ENCODE measurements at regions not wholly inside any gene's neighbourhood (a gene's known extent, or its start where the extent isn't known, plus 50 kb on each side); places are given as distances from the start of the nearest gene placed in this dataset.

- H3K27me3 Mint-ChIP-seq = peaks cover 45% of the 10 kb centered on the region
- H3K27ac Mint-ChIP-seq = no peak overlapping the region
- no peaks in the 10 kb centered on the region for H3K9me3 Mint-ChIP-seq
- H3K4me3 Mint-ChIP-seq = no peak overlapping the region
- no peaks in the 10 kb centered on the region for H3K4me1 Mint-ChIP-seq
- no peak for ATAC-seq (replicated peaks)
- H3K36me3 Mint-ChIP-seq (ENCODE audit: low read depth) = no peaks in the 10 kb centered on the region
Observed at GRCh38 chr3:194806991-194807630, 121.4 kb downstream of the FAM43A start.

- Mint-ChIP-seq H3K36me3 (ENCODE audit: low read depth) (no peaks in the 10 kb centered on the region), H3K4me3 (no peak overlapping the region), H3K27ac (no peak overlapping the region), H3K4me1 (no peaks in the 10 kb centered on the region), H3K9me3 (no peaks in the 10 kb centered on the region), H3K27me3 (peaks cover 40% of the 10 kb centered on the region)
- no peak for ATAC-seq (replicated peaks)
Observed at GRCh38 chr3:194808640-194809097, 123.0 kb downstream of the FAM43A start.

- no peaks in the 10 kb centered on the region for H3K36me3 Mint-ChIP-seq (ENCODE audit: low read depth)
- no peak for ATAC-seq (replicated peaks)
- no peak overlapping the region for H3K27ac Mint-ChIP-seq
Observed at GRCh38 chr3:194809382-194809781, 123.7 kb downstream of the FAM43A start.

GRCh38 chr3:194810076-194810475, 124.4 kb downstream of the FAM43A start:
- H3K27ac Mint-ChIP-seq = no peak overlapping the region
- no peaks in the 10 kb centered on the region for H3K4me1 Mint-ChIP-seq
- no peaks in the 10 kb centered on the region for H3K36me3 Mint-ChIP-seq (ENCODE audit: low read depth)
- ATAC-seq (replicated peaks) = no peak
- no peaks in the 10 kb centered on the region for H3K9me3 Mint-ChIP-seq
- no peak overlapping the region for H3K4me3 Mint-ChIP-seq
- H3K27me3 Mint-ChIP-seq = peaks cover 33% of the 10 kb centered on the region

More at GRCh38 chr3:194809382-194809781, 123.7 kb downstream of the FAM43A start:
- H3K9me3 Mint-ChIP-seq = no peaks in the 10 kb centered on the region
- no peak overlapping the region for H3K4me3 Mint-ChIP-seq
- H3K27me3 Mint-ChIP-seq = peaks cover 35% of the 10 kb centered on the region
- H3K4me1 Mint-ChIP-seq = no peaks in the 10 kb centered on the region

GRCh38 chr3:194811118-194811517, 125.4 kb downstream of the FAM43A start:
- no peaks in the 10 kb centered on the region for H3K4me1 Mint-ChIP-seq
- peaks cover 31% of the 10 kb centered on the region for H3K27me3 Mint-ChIP-seq
- no peak overlapping the region for H3K4me3 Mint-ChIP-seq
- no peaks in the 10 kb centered on the region for H3K36me3 Mint-ChIP-seq (ENCODE audit: low read depth)
- ATAC-seq (replicated peaks) = no peak
- H3K27ac Mint-ChIP-seq = no peak overlapping the region
- no peaks in the 10 kb centered on the region for H3K9me3 Mint-ChIP-seq

GRCh38 chr3:194812176-194812575, 126.5 kb downstream of the FAM43A start:
- no peaks in the 10 kb centered on the region for H3K9me3 Mint-ChIP-seq
- no peaks in the 10 kb centered on the region for H3K36me3 Mint-ChIP-seq (ENCODE audit: low read depth)
- H3K4me1 Mint-ChIP-seq = no peaks in the 10 kb centered on the region
- no peak for ATAC-seq (replicated peaks)
- no peak overlapping the region for H3K4me3 Mint-ChIP-seq
- H3K27ac Mint-ChIP-seq = no peak overlapping the region
- H3K27me3 Mint-ChIP-seq = peaks cover 24% of the 10 kb centered on the region

- Mint-ChIP-seq H3K36me3 (ENCODE audit: low read depth) (no peaks in the 10 kb centered on the region), H3K27me3 (peaks cover 17% of the 10 kb centered on the region), H3K4me1 (no peaks in the 10 kb centered on the region), H3K4me3 (no peak overlapping the region), H3K27ac (no peak overlapping the region), H3K9me3 (no peaks in the 10 kb centered on the region)
- ATAC-seq (replicated peaks) = no peak
Observed at GRCh38 chr3:194814878-194815357, 129.2 kb downstream of the FAM43A start.

GRCh38 chr3:194816748-194817591, 131.3 kb downstream of the FAM43A start:
- H3K9me3 Mint-ChIP-seq = no peaks in the 10 kb centered on the region
- H3K27ac Mint-ChIP-seq = no peak overlapping the region
- H3K4me3 Mint-ChIP-seq = no peak overlapping the region
- no peaks in the 10 kb centered on the region for H3K4me1 Mint-ChIP-seq
- no peak for ATAC-seq (replicated peaks)
- H3K27me3 Mint-ChIP-seq = peaks cover 11% of the 10 kb centered on the region
- H3K36me3 Mint-ChIP-seq (ENCODE audit: low read depth) = no peaks in the 10 kb centered on the region

GRCh38 chr3:194817592-194817930, 131.9 kb downstream of the FAM43A start:
- no peaks in the 10 kb centered on the region for H3K4me1 Mint-ChIP-seq
- no peak overlapping the region for H3K4me3 Mint-ChIP-seq
- ATAC-seq (replicated peaks) = no peak

GRCh38 chr3:194817936-194818335, 132.3 kb downstream of the FAM43A start:
- no peaks in the 10 kb centered on the region for H3K36me3 Mint-ChIP-seq (ENCODE audit: low read depth)

More at GRCh38 chr3:194817592-194817930, 131.9 kb downstream of the FAM43A start:
- Mint-ChIP-seq H3K9me3 (no peaks in the 10 kb centered on the region), H3K27me3 (peaks cover 12% of the 10 kb centered on the region), H3K27ac (no peak overlapping the region), H3K36me3 (ENCODE audit: low read depth) (no peaks in the 10 kb centered on the region)

GRCh38 chr3:194824100-194824499, 138.4 kb downstream of the FAM43A start:
- Mint-ChIP-seq H3K9me3 (no peaks in the 10 kb centered on the region), H3K27me3 (peaks cover 7% of the 10 kb centered on the region), H3K36me3 (ENCODE audit: low read depth) (no peaks in the 10 kb centered on the region), H3K4me3 (no peak overlapping the region), H3K27ac (no peak overlapping the region), H3K4me1 (no peaks in the 10 kb centered on the region)
- no peak for ATAC-seq (replicated peaks)

More at GRCh38 chr3:194817936-194818335, 132.3 kb downstream of the FAM43A start:
- no peak overlapping the region for H3K4me3 Mint-ChIP-seq
- ATAC-seq (replicated peaks) = no peak
- H3K4me1 Mint-ChIP-seq = no peaks in the 10 kb centered on the region
- no peaks in the 10 kb centered on the region for H3K9me3 Mint-ChIP-seq
- no peak overlapping the region for H3K27ac Mint-ChIP-seq
- peaks cover 14% of the 10 kb centered on the region for H3K27me3 Mint-ChIP-seq

GRCh38 chr3:194824701-194825111, 139.0 kb downstream of the FAM43A start:
- H3K4me1 Mint-ChIP-seq = no peaks in the 10 kb centered on the region
- peaks cover 2% of the 10 kb centered on the region for H3K27me3 Mint-ChIP-seq
- H3K27ac Mint-ChIP-seq = no peak overlapping the region
- no peaks in the 10 kb centered on the region for H3K36me3 Mint-ChIP-seq (ENCODE audit: low read depth)
- no peaks in the 10 kb centered on the region for H3K9me3 Mint-ChIP-seq
- ATAC-seq (replicated peaks) = no peak
- H3K4me3 Mint-ChIP-seq = no peak overlapping the region

GRCh38 chr3:194826594-194826993, 140.9 kb downstream of the FAM43A start:
- Mint-ChIP-seq H3K4me1 (no peaks in the 10 kb centered on the region), H3K27ac (no peak overlapping the region), H3K9me3 (no peaks in the 10 kb centered on the region), H3K27me3 (peaks cover 2% of the 10 kb centered on the region), H3K4me3 (no peak overlapping the region), H3K36me3 (ENCODE audit: low read depth) (no peaks in the 10 kb centered on the region)
- ATAC-seq (replicated peaks) = no peak

- Mint-ChIP-seq H3K27me3 (peaks cover 4% of the 10 kb centered on the region), H3K4me1 (no peaks in the 10 kb centered on the region), H3K27ac (no peak overlapping the region), H3K9me3 (no peaks in the 10 kb centered on the region), H3K4me3 (no peak overlapping the region), H3K36me3 (ENCODE audit: low read depth) (no peaks in the 10 kb centered on the region)
- ATAC-seq (replicated peaks) = no peak
Observed at GRCh38 chr3:194827486-194827885, 141.8 kb downstream of the FAM43A start.

GRCh38 chr3:194828116-194828515, 142.4 kb downstream of the FAM43A start:
- H3K4me1 Mint-ChIP-seq = no peaks in the 10 kb centered on the region

More at GRCh38 chr3:194828116-194828515, 142.4 kb downstream of the FAM43A start:
- no peak for ATAC-seq (replicated peaks)
- Mint-ChIP-seq H3K27ac (no peak overlapping the region), H3K36me3 (ENCODE audit: low read depth) (no peaks in the 10 kb centered on the region), H3K9me3 (no peaks in the 10 kb centered on the region), H3K27me3 (peaks cover 2% of the 10 kb centered on the region), H3K4me3 (no peak overlapping the region)
